ENCODE measurements at regions not wholly inside any gene's neighbourhood (a gene's known extent, or its start where the extent isn't known, plus 50 kb on each side); places are given as distances from the start of the nearest gene placed in this dataset.
"Not testable (repeated sequence)": the region's sequence is repeated elsewhere in the genome, so short reads cannot be mapped to it uniquely, and the experiment has no call there.

GRCh38 chr2:64743739-64744330 lies 90.1 kb upstream of the SERTAD2 start:
- DNase-seq (ENCODE audit: low read depth), result no peak

- no peak for DNase-seq (ENCODE audit: low read depth)
These were observed 91.8 kb upstream of the SERTAD2 start for GRCh38 chr2:64745562-64745961.

- not testable (repeated sequence) for DNase-seq (ENCODE audit: low read depth)
These were observed 94.0 kb upstream of the SERTAD2 start for GRCh38 chr2:64747690-64748091.

GRCh38 chr2:64748147-64748546 lies 94.4 kb upstream of the SERTAD2 start:
- no peak for DNase-seq (ENCODE audit: low read depth)

DNA sequence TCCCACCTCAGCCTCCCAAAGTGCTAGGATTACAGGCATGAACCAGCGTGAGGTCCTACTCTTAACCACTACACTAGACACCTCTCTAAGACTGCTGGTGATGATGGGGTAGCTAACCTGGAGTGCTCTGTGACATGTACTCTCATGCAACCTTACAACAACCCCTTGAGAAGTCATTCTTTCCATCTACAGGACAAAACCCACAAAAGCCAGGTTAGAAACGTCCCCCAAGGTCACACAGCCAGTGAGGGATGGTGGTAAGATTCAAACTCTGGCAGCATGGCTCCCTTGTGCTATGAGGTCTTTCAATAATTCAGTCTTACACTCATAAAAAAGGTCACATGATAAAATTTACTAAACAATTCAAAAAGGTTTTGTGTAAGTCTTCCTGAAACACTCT lies 94.8 kb upstream of the SERTAD2 start:
- DNase-seq (ENCODE audit: low read depth), result no peak

DNA sequence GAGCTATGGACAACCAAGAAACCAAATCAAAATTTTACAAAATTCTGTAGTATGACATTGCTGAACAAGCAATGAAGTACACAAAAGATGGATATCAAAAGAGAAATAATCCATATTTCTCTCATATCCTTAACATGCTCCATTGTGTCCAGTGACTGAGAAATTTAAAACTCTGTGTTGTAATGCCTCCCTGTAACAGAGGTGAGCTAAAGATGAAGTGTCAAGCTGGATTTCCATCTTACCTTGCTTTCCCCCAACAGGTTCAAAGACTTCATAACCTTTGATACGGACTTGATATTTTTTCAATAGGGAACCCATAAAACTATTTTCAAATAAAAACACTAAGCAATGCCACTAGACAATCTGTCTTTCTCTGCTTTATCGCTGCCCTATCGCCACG lies 95.7 kb upstream of the SERTAD2 start:
- no peak for DNase-seq (ENCODE audit: low read depth)

GRCh38 chr2:64750001-64750816 lies 96.5 kb upstream of the SERTAD2 start:
- DNase-seq (ENCODE audit: low read depth), result peak; percentile 23

- peak; percentile 99 for DNase-seq (ENCODE audit: low read depth)
These were observed 97.1 kb upstream of the SERTAD2 start for GRCh38 chr2:64750817-64751285.

DNA sequence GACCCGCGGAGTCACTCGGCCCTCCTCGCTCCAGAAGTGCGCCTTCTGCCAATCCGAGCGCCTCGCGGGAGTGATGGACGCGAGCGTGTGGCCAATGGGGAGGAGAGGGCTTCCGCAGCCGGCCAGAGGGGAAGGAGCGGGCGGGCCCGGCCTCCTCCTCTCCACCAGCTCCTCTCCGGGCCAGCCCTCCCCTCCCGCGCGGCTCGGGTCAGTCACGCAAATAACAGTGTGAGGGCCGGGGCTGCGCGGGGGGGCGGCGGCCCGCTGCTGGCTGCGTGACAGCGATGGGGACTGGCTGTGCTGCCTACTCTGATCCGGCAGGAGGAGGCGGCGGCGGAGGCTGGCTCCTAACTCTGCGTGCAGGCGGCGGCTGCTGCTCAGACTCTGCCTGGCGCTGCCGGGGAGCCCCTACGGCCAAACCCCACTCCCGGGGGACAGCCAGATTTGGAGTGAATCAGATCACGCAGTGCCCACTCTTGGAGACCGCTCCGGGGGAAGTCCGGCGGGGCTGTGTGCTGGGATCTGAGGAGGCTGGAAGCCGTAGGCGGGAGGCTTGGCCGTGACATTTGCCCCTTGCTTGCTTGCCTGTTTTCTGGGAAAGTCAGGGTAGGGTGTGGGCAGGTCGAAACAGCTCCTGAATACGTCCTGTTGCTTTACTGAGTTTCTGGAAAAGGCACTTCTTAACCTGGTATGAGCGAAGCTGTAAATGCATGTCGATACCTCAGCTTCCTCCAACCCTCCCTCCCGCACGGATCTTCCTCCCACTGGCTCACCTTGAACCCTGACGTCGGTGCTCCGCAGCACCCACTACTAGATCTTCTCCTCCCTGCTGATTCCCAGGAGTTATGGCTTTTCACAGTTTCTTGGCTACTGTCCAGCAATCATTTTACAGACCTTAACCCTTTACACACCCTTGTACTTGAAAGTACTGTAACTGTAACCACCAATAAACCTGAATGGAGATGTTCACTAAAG lies 97.9 kb upstream of the SERTAD2 start:
- DNase-seq (ENCODE audit: low read depth), result peak; percentile 9

DNA sequence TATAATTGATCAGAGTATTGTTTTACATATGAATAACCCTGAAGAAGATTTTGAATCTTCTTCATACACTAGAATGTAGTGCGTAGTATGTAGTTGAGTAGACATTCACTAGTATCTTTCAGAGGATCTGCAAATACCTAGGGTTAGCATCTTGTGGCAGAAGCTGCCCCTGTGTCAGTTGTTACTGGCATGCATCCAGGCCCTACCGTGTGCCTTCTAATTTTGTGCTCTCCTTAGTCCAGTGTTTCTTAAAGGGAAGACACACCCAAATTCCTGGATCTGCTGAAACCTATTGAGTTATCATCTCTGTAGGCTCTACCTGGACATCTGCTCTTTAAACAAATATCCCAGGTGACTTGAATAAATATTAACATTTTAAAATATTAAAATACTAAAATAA lies 99.7 kb upstream of the SERTAD2 start:
- no peak for DNase-seq (ENCODE audit: low read depth)

DNA sequence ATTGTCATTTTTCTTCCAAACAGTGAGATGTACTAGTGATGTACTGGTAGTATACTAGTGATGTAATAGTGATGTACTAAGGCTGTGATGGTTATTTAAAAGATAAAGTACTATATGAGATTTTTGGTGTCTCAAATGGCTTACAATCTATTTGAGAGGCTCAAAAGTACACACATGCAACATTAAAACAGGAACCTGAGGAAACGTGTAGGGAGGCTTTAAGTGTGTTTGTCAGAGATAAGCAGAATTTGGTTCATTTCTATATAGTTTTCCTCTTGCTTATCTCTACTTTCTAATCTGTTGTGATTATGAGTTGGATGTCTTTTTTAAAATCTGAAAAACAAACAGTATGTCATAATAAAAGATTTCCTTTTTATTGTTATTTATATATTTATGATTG lies 100.9 kb upstream of the SERTAD2 start:
- DNase-seq (ENCODE audit: low read depth), result no peak

- no peak for DNase-seq (ENCODE audit: low read depth)
These were observed 103.4 kb upstream of the SERTAD2 start for GRCh38 chr2:64757126-64757525.

DNA sequence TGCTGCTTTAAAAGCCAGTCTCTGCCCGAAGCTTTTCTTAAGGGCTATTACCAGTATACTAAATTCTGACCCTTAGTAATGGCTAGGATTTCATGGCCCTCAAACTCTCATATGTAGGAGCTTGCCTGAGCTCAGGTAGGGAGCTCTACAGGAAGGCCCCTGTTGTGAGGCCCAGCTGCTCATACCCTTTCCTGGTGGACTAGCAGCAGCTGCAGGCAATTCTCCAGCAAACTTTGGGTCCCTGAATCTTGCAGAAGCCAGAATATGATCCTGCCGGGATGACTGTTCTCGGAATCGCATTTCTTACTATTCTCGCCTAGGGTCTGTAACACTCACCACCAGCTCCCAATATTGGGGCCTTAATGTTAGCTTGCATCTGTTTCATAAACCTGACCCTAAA lies 106.4 kb upstream of the SERTAD2 start:
- DNase-seq (ENCODE audit: low read depth), result no peak

DNA sequence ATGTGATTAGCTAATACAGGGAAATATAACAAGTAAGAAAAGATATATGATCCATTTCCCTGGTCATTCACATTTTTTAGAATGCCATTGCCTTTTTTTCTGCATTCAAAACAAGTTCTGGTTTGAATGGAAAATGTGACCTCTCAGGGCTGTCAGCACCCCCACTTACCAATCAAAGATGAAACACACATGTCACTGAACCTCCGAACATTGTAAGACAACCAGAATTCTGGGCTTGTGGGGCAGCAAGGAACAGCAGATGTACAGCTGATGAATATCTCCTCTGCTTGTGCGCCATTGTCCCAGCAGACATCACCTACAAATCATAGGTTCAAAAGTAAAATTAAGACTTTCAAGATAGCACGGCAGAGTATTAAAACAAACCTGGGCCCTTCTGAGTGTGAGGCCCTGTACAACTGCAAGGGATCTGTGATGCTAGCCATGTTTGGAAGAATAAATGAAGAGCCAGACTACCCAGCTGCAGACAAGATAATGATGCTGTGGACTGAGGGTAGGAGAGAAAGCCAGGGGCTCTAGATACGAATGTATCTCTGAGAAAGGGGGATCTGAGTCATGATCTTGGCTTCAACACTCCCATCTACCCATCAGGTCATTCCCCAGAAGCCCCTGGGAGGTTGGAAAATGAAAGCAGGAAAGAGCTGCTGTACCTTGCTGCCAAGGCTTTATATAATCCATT lies 108.7 kb upstream of the SERTAD2 start:
- no peak for DNase-seq (ENCODE audit: low read depth)

DNA sequence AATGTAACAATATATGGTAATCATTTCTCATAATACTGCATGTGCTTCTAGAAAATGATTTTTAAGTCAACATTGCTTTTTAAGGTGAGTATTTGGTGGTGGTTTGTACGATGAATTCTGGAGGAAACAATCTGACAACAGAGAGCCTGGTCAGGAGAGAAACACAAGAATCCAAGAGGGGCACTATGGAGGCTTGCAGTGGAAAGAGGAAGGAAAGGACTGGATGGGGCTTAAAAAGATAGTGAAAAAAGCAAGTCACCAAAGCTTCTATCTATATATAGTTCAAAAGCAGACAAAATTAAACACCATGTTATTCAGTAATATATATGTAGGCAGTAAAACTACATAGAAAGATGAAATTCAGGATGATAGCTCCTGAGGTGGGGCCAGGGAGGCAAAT lies 109.4 kb upstream of the SERTAD2 start:
- DNase-seq (ENCODE audit: low read depth), result no peak

- no peak for DNase-seq (ENCODE audit: low read depth)
These were observed 111.6 kb upstream of the SERTAD2 start for GRCh38 chr2:64765160-64765805.

DNA sequence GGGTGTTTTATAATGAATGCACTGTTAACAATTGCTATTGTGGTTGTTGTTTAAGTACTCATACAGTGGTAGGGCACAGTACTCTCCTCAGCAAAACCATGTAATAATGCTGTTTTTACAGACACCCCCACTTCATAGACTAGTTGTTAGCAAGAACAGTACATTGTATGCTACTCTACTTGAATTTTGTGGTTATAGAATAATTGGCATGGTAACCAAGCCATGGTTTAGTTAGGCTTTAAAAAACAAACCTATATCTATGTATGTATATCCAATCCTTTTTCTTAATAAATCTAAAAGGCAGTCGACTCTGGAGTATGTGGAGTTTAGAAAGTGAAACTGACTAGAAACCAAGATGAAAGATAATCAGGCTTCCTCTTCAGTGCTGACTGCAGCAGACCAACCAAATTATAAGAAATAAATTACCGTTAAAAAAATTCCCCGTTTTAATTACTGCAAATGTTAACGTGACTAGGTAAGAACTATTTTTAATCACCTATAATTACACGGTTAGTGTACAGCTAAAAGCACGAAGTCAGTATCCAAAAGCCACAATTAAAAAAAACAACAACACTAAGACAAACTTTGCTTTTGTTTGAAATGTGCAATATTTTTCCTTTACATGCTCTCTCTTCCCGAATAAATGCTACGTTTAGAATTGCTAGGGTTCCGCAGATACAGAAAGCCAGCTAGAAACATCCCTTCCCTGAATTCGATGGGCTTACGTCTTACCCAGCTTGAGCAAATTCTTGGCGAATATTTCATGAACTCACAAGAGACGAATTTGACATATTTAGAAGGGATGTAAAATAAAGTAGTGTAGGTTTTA lies 113.3 kb upstream of the SERTAD2 start:
- DNase-seq (ENCODE audit: low read depth), result no peak

DNA sequence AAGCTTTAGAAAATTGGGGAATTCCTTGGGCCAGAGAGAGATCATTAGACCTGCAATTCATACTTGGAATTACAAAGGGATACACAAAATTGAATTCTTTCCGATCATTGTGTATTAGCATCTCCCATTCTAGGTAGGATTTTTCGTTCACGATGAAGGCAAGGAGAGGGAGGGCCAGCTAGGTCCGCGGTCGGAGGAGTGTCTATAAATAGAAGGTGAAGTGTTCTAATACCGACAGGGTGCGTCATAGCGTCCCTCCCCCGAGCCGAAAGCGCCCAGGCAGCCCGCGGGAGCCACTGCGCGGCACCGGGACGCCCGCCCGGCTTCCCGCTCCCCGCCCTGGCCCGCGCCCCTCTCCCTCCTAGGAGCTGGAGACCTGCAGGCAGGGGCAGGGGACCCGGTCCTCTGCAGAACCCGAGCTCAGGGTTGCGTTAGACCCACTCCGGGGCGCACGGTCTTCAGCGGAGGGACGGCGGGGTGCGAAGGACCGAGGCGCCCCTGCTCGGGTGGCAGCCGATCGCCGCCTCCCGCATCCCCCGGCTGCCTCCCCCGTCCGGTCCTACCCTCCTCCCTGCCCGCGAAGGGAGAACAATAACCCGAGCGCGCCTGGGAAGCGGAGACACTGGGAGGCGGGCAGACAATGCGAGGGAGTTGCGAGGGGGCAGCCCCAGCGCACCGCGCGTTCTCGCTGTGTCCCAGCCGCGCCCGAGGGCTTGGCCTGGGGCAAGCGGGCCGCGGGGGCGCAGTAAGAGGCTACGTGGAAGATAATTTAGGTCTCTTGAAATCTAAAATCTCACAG lies 114.2 kb upstream of the SERTAD2 start:
- peak; percentile 74 for DNase-seq (ENCODE audit: low read depth)

- no peak for DNase-seq (ENCODE audit: low read depth)
These were observed 114.8 kb upstream of the SERTAD2 start for GRCh38 chr2:64768491-64769005.
